ENCODE measurements at regions not wholly inside any gene's neighbourhood (a gene's known extent, or its start where the extent isn't known, plus 50 kb on each side); places are given as distances from the start of the nearest gene placed in this dataset.
"Not testable (repeated sequence)": the region's sequence is repeated elsewhere in the genome, so short reads cannot be mapped to it uniquely, and the experiment has no call there.

DNA sequence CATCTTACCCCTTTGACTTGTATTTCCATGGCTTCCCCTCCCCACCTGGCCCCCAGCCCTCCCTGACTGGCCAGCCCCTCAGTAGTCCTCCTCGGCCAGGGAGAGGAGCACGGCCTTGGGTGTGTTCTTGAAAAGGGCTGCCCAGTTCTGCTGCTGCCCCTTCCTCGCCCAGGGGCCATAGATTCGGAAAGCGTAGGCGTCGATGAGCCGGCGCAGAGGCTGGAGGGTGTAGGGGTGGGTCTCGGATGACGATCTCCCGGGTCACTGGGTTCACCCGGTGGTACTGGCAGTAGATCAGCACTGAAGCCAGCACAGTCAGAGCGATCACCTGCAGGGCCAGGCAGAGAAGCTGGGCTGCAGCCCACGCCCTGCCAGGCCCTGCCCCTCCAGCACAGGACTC is 71.7 kb downstream of the ZNF479 start:
- H3K4me1 ChIP-seq; intact Hi-C loops (cut with DNase I); DNase-seq; H3K36me3 ChIP-seq; H3K9me3 ChIP-seq; H3K27ac ChIP-seq; H3K4me3 ChIP-seq; H3K27me3 ChIP-seq: not testable (repeated sequence)
- WGBS, 2 donors = 85 to 88% methylated on average over 14 of the region's 15 CpGs

DNA sequence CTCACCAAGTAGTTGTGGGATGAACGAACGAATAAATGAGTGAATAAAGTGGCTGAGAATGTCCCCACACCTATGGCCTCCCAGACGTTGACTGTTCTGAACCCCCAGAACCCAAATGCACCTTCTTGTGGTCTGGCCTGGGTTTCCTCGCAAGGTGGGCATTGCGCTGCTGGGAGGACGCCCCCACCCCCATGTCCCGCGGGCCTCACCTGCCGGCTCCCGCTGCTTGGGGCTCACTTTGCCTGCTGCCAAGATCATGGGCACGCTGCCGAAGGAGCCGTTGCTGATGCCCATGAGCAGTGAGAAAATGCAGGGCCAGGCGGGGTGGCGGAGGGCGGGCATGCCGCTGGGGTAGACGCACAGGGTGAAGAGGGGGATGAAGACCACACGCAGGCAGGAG is 115.9 kb downstream of the ZNF479 start:
- 91 to 95% methylated on average over 10 to 14 of the region's 19 CpGs for WGBS, 2 donors
- H3K27me3 ChIP-seq; H3K4me1 ChIP-seq; H3K9me3 ChIP-seq; intact Hi-C loops (cut with DNase I); DNase-seq; H3K4me3 ChIP-seq; H3K36me3 ChIP-seq; H3K27ac ChIP-seq: not testable (repeated sequence)

DNA sequence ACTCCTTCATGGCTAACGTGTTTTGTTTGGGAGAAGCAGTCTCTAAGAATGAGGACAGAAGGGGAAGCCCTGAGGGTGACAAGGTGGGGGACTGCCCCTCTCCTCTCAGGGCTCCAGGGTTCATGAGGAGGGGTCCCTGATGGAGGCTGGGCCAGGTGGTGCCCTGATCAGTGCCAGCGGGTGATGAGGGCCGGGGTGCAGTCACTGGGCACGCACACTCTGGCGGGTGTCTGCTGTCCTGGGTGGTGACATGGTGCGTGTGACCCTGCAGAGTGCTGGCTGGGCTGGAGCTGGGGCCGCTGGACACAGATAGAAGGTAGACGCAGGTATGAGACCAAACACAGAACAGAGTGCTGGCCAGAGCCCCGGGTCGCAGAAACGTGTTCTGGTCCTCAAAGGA is 118.5 kb downstream of the ZNF479 start:
- DNase-seq; H3K27me3 ChIP-seq; H3K9me3 ChIP-seq; H3K27ac ChIP-seq; H3K4me1 ChIP-seq; H3K36me3 ChIP-seq; H3K4me3 ChIP-seq; intact Hi-C loops (cut with DNase I): not testable (repeated sequence)
- 91 to 95% methylated on average over 7 to 11 of the region's 11 CpGs for WGBS, 2 donors

DNA sequence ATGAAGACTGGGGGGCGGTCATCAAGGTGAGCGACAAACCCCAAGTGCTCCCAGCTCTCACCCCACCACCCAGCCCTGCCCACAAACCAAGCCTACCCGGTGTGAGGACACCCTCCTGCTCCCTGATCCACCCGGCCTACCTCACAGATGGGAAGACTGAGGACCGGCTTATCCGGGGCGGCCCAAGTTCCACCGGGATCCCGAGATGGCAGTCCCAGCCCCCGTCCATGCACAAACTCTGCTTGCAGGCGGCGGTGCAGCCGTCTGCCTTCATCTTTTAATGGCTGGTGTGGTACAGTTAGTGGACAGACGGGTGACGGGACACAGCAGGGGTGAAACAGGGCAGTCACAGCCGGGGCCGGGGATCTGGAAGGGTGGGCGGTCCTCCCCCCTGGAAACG is 119.3 kb downstream of the ZNF479 start:
- intact Hi-C loops (cut with DNase I); H3K27me3 ChIP-seq; H3K4me1 ChIP-seq; H3K27ac ChIP-seq; DNase-seq; H3K4me3 ChIP-seq; H3K9me3 ChIP-seq; H3K36me3 ChIP-seq: not testable (repeated sequence)
- WGBS, 2 donors = 89% methylated on average over 18 of the region's 19 CpGs

DNA sequence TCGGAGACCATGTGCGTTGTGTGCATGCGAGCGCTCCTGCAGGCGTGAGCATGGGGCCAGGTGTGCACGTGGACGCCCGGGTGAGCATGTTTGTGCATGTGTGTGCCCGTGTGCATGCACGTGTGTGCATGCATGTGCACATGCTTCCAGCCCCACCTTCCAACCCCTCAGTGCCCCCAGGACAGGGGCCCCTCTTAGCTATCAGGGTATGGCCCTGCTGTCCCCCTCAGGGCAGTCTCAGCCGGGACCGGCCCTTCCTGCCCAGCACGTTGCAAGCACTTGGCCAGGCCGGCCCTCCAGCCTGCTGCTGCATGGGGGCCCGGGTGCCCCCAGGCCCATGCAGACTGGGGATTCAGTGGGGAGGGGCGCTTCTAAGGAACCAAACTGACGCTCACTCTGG is 123.0 kb downstream of the ZNF479 start:
- DNase-seq; H3K27me3 ChIP-seq; H3K4me1 ChIP-seq; intact Hi-C loops (cut with DNase I); H3K9me3 ChIP-seq; H3K36me3 ChIP-seq; H3K27ac ChIP-seq; H3K4me3 ChIP-seq: not testable (repeated sequence)
- 93 to 95% methylated on average over 10 to 15 of the region's 17 CpGs for WGBS, 2 donors

DNA sequence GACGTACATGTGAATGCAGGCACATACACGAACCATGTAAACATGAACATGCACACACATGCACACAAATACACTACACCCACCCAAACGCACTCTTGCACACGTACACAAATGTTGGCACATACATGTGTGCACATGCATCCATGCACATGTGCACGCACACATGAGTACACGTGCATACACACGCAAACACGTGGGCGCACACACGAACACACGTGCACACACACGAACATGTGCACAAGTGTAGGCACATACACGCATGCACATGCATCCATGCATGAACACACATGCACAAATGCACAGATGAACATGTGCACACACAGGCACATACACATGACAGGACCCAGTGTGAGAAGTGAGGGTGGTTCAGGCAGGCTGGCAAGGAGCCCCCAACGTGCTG is 126.3 kb downstream of the ZNF479 start:
- H3K9me3 ChIP-seq; H3K4me1 ChIP-seq; H3K4me3 ChIP-seq; intact Hi-C loops (cut with DNase I); H3K27me3 ChIP-seq; DNase-seq; H3K36me3 ChIP-seq; H3K27ac ChIP-seq: not testable (repeated sequence)
- 50 to 86% methylated on average over 10 to 14 of the region's 14 CpGs for WGBS, 2 donors

DNA sequence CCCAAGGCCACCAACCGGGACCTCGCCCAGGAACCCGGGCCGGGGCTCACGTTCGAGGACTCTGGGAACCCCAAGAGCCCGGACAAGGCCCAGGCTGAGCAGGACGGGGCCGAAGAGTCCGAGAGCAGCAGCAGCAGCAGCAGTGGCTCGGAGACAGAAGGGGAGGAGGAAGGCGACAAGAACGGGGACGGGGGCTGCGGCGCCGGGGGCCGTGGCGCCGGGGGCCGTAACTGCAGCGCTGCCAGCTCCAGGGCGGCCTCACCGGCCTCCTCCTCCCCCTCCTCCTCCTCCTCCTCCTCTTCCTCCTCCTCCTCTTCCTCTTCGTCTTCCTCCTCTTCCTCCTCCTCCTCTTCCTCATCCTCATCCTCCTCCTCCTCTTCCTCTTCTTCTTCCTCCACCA is 128.4 kb downstream of the ZNF479 start:
- WGBS, 2 donors = 86 to 89% methylated on average over 13 to 25 of the region's 25 CpGs
- DNase-seq; intact Hi-C loops (cut with DNase I): not testable (repeated sequence)

DNA sequence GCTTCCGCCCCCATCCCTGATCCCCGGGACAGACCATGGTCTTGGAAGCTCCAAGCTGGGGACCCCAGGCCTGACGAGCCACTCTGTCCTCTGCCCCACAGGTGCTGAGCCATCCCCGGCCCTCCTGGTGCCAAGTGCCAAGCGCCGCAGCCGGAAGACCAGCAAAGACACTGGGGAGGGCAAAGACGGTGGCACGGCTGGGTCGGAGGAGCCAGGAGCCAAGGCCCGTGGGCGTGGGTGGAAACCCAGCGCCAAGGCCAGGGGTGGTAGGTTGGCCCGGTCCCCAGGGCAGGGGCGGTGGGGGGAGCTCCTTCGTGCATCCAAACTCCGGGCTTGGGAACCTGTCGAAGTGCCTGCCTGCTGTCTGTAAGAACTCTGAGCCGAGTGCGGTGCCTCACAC is 130.3 kb downstream of the ZNF479 start:
- H3K4me1 ChIP-seq; intact Hi-C loops (cut with DNase I); H3K9me3 ChIP-seq; H3K27me3 ChIP-seq; H3K27ac ChIP-seq; H3K4me3 ChIP-seq; H3K36me3 ChIP-seq: not testable (repeated sequence)
- DNase-seq = peak; percentile 27
- 93 to 95% methylated on average over 14 to 20 of the region's 20 CpGs for WGBS, 2 donors

More for the DNA sequence above, 128.4 kb downstream of the ZNF479 start:
- H3K36me3 ChIP-seq, H3K9me3 ChIP-seq, H3K4me3 ChIP-seq, H3K4me1 ChIP-seq, H3K27me3 ChIP-seq, H3K27ac ChIP-seq: not testable (repeated sequence)

DNA sequence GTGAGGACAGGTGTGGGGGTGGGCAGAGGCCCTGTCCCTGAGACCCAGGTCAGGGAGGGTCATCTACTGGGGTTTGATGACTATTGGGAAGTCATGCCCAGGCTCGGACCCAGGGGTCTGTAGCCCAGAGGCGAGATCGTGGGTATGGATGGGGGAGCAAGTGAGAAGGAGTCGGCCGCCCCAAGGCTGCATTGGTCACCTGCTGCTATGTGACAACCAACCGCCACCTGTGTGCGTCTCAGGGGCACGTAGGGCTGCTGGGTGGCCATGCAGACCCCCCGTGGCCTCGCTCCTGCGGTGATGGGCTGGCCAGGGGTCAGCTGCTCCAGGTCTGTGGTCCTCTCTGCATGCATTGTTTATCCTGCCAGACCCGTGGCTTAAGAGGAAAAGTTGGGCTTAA is 138.5 kb downstream of the ZNF479 start:
- H3K9me3 ChIP-seq; DNase-seq; H3K4me1 ChIP-seq; intact Hi-C loops (cut with DNase I); H3K27ac ChIP-seq; H3K36me3 ChIP-seq; H3K27me3 ChIP-seq; H3K4me3 ChIP-seq: not testable (repeated sequence)
- WGBS, 2 donors = 85 to 92% methylated on average over 12 of the region's 12 CpGs

DNA sequence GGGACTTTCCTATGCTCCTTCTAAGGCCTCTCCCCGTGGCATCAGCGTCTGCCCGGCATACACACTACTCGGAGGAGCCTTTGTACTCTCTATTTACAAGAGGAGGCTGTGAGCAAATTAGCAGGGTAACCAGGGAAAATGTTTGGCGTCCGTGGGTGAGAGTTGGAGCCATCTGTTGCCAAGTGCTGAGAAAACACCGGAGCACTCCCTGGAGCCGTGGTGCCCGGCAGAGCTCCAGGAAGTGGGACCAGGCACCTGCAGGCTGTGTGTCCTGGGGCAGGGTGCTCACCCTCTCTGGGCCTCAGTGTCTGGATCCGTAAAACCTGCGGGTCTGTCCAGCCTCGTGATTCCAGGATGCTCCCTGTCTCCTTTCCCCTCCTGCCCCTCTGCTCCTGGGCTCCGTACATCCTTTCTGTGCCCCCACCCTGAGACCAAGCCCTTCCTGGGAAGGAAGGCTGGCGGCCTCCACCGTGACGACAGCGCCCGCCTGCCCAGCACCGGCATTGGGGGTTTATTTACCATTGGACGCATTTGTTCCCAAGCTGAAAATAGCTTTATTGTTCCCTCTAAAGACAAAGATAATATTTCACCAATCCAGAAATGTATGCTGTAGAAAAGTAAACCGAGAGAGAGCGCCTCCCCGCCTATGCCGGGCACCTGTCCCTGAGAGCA is 174.4 kb downstream of the ZNF479 start:
- H3K9me3 ChIP-seq; intact Hi-C loops (cut with DNase I); H3K27me3 ChIP-seq; H3K36me3 ChIP-seq; H3K4me3 ChIP-seq; H3K4me1 ChIP-seq; H3K27ac ChIP-seq: not testable (repeated sequence)
- 88 to 95% methylated on average over 13 of the region's 24 CpGs for WGBS, 2 donors
- peak; percentile 32 for DNase-seq

DNA sequence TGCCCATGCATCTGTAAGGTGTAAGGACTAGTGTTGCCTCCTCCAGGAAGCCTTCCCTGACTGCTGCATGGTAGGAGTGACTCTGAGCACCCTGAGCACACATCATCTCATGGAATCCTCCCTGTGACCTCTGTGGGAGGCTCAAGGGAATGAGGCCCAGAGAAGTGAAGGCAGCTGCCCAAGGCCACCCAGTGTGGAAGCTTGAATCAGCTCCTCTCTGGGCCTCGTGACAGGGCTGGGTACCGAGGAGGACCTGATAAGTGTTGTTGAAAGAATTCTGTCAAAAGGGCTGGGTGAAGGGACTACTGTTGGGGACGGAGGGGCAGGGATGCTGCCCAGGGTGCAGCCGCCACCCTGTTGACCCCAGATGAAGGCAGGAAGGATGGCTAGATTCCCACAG is 175.2 kb downstream of the ZNF479 start:
- H3K27me3 ChIP-seq; H3K4me1 ChIP-seq; H3K27ac ChIP-seq; H3K36me3 ChIP-seq; intact Hi-C loops (cut with DNase I); H3K4me3 ChIP-seq; H3K9me3 ChIP-seq: not testable (repeated sequence)
- peak; percentile 42 for DNase-seq
- 85 to 91% methylated on average over 2 to 3 of the region's 4 CpGs for WGBS, 2 donors

DNA sequence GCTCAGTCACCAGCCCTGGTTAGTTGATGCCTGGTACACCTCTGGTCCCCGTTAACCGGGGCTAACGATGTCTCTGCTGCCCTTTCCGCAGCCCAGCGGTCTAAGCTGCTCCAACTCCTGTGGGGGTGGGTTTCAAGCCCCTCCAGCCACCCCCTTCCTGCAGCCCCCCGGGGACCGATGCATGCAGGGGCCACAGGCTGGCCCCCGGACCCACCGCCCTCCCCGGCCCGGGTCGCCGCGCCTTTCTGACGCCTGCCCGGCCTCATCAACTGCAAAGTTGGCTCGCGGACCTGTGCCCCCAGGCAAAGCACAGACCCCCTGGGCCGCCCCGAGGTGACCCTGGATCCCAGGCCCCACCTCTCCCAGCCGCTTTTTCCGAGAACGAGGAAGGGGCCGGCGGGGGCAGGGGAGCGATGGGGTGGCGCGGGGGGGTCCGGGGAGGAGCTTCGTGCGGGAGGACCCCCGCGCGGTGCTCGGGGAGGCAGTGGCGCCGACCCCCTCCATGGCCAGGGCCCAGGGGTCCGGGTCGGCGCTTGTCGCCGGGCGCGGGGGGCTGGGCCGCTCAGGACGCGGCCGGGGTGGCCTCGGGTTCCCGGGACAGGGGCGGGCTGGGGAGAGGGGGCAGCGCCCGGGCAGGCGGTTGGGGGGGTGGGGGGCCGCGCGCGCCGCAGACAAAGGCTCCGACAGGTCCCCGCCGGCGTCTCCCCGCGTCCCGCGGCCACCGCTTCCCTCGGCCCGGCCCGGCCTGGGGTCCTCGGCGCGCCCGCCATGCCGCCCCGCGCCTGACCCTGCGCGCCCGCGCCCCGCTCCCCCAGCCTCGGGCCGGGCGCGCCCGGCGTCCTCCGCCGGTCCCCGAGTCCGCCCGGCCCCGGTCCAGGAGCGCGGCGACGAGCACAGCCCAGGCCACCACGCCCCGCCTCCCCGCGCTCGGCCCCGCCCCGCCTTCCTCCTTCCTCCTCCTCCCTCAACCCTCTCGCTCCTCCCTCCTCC is 183.6 kb downstream of the ZNF479 start:
- H3K4me3 ChIP-seq; intact Hi-C loops (cut with DNase I); H3K9me3 ChIP-seq; H3K4me1 ChIP-seq; H3K36me3 ChIP-seq; DNase-seq; H3K27me3 ChIP-seq; H3K27ac ChIP-seq: not testable (repeated sequence)
- 81% methylated on average over 17 to 19 of the region's 107 CpGs for WGBS, 2 donors

DNA sequence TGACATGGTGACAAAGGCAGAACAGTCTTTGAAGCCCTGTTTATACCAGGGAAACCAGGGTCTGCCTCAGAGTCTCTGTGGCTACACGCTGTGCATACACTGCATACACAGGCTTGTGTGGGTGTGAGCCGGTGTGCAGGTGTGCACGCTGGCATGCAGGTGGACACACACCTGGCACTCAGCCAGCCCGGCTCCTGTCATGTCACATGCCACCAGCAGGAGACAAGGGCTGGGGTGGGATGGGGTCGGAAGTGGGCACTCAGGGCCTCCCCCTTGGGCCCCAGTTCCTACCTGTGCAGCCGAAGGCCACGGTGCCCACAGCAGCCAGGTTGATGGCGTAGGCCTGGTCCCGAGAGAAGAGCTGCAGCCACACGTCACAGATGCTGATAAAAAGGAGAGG is 192.2 kb downstream of the ZNF479 start:
- WGBS, 2 donors = 84 to 92% methylated on average over 4 of the region's 10 CpGs
- H3K36me3 ChIP-seq; H3K27me3 ChIP-seq; H3K9me3 ChIP-seq; DNase-seq; H3K4me3 ChIP-seq; H3K4me1 ChIP-seq; H3K27ac ChIP-seq; intact Hi-C loops (cut with DNase I): not testable (repeated sequence)
